ENCODE measurements at regions not wholly inside any gene's neighbourhood (a gene's known extent, or its start where the extent isn't known, plus 50 kb on each side); places are given as distances from the start of the nearest gene placed in this dataset.

DNA sequence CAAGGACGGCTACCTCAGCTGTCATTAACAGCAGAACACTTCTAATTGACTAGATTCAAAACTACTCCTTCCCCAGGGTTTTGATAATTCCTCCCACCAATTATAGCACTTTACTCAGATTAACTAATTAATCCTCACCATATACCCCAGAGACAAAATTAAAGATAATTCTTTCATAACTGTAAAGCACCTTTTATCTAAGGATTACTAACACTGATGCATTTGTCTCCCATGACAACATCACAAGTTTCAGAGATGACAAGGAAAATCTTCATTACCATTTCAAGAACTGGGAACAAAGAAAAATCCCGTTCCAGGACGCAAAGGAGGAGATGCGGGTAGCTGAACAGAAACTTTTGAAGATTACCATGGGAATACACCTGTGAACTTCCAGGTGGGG lies 129.4 kb upstream of the ITGA6 start:
- TF ChIP-seq, protein P1, sequence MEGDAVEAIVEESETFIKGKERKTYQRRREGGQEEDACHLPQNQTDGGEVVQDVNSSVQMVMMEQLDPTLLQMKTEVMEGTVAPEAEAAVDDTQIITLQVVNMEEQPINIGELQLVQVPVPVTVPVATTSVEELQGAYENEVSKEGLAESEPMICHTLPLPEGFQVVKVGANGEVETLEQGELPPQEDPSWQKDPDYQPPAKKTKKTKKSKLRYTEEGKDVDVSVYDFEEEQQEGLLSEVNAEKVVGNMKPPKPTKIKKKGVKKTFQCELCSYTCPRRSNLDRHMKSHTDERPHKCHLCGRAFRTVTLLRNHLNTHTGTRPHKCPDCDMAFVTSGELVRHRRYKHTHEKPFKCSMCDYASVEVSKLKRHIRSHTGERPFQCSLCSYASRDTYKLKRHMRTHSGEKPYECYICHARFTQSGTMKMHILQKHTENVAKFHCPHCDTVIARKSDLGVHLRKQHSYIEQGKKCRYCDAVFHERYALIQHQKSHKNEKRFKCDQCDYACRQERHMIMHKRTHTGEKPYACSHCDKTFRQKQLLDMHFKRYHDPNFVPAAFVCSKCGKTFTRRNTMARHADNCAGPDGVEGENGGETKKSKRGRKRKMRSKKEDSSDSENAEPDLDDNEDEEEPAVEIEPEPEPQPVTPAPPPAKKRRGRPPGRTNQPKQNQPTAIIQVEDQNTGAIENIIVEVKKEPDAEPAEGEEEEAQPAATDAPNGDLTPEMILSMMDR (IDR thresholded peaks at IDR 0.05; ENCODE audit: low read depth, low read length, poor library complexity, severe bottlenecking), result no peak
- no peak for TF ChIP-seq EZH2phosphoT487 (IDR thresholded peaks at IDR 0.05; ENCODE audit: borderline replicate concordance, low read length)
